ENCODE measurements at regions not wholly inside any gene's neighbourhood (a gene's known extent, or its start where the extent isn't known, plus 50 kb on each side); places are given as distances from the start of the nearest gene placed in this dataset.
"Not testable (repeated sequence)": the region's sequence is repeated elsewhere in the genome, so short reads cannot be mapped to it uniquely, and the experiment has no call there.

DNA sequence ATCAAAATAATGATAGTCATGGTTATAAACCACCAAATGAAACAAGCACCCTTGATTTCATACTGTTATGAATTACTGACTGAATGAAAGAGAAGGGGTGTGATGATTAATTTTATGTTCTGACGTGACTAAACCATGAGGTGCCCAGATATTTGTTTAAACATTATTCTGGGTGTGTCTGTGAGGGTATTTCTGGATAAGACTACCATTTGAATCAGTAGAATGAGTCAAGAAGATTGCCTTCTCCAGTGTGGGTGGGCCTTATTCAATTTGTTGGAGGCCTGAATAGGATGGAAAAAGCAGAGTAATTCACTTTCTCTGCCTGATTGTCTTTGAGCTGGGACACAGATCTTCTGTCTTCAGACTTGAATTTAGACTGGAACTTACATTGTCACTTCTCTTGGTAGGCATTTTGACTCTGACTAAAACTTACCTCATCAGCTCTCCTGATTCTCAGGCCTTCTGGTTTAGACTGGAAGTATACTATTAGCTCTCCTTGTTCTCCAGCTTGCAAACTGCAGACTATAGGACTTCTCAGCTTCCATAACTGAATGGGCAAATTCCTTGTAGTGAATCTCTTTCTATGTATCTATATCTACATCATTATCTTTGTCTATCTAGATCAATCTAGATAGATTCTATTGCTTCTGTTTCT lies 321.9 kb upstream of the TARS1 start:
- FAIRE-seq: no peak
- no peak for DNase-seq (ENCODE audit: insufficient read length)
- TF ChIP-seq TAF1 (IDR thresholded peaks at IDR 0.05; ENCODE audit: borderline replicate concordance, low read depth, low read length) (no peak), POLR2AphosphoS5 (IDR thresholded peaks at IDR 0.05; ENCODE audit: low read depth, low read length) (no peak)

DNA sequence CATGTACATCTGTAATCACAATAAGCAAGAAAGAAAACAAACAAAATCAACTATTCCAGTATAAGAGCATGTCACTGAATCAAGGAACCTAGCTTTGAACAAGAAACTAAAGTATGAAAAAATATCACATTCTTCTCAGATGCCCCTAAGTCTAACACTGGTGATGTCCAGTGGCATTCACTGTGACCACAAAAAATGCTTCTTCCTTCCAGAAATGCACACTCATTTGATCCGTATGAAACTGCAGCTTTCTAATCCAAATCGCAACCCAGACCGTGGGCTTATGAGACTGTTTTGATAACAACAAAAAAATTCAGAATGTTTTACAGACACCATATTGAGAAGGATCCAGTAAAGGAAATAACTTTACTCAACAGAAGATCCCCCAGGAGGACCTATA lies 320.1 kb upstream of the TARS1 start:
- no peak for TF ChIP-seq POLR2A (IDR thresholded peaks at IDR 0.05; ENCODE audit: low read depth, low read length)
- TF ChIP-seq POLR2AphosphoS5 (IDR thresholded peaks at IDR 0.05; ENCODE audit: low read depth, low read length): no peak
- TF ChIP-seq TAF1 (IDR thresholded peaks at IDR 0.05; ENCODE audit: borderline replicate concordance, low read depth, low read length): no peak
- DNase-seq (ENCODE audit: insufficient read length) (no peak), FAIRE-seq (no peak)

GRCh38 chr5:33129309-33129708 lies 311.5 kb upstream of the TARS1 start:
- TF ChIP-seq TAF1 (IDR thresholded peaks at IDR 0.05; ENCODE audit: borderline replicate concordance, low read depth, low read length) (no peak), POLR2A (IDR thresholded peaks at IDR 0.05; ENCODE audit: low read depth, low read length) (no peak), POLR2AphosphoS5 (IDR thresholded peaks at IDR 0.05; ENCODE audit: low read depth, low read length) (no peak)
- DNase-seq (ENCODE audit: insufficient read length) (no peak), FAIRE-seq (no peak)

DNA sequence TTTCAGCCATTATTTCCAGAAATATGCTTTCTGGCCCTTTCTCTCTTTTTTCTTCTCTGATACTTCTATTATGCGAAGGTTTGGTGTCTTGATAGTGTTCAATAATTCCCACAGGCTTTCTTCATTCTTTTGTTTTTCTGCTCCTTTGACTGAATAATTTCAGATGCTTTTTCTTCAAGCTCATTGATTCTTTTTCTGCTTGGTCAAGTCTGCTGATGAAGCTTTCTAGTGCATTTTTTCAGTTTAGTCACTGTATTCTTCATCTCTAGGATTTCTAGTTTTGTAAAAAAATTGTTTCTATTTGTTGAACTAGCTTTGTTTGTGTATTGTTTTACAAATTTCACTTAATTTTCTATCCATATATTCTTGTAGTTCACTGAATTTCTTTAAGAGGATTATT lies 304.0 kb upstream of the TARS1 start:
- no peak for TF ChIP-seq TAF1 (IDR thresholded peaks at IDR 0.05; ENCODE audit: borderline replicate concordance, low read depth, low read length)
- TF ChIP-seq POLR2AphosphoS5 (IDR thresholded peaks at IDR 0.05; ENCODE audit: low read depth, low read length): no peak
- no peak for TF ChIP-seq POLR2A (IDR thresholded peaks at IDR 0.05; ENCODE audit: low read depth, low read length)
- FAIRE-seq: no peak

GRCh38 chr5:33138145-33138544 lies 302.6 kb upstream of the TARS1 start:
- not testable (repeated sequence) for FAIRE-seq; DNase-seq (ENCODE audit: insufficient read length)

More for the DNA sequence above, 304.0 kb upstream of the TARS1 start:
- no peak for DNase-seq (ENCODE audit: insufficient read length)

DNA sequence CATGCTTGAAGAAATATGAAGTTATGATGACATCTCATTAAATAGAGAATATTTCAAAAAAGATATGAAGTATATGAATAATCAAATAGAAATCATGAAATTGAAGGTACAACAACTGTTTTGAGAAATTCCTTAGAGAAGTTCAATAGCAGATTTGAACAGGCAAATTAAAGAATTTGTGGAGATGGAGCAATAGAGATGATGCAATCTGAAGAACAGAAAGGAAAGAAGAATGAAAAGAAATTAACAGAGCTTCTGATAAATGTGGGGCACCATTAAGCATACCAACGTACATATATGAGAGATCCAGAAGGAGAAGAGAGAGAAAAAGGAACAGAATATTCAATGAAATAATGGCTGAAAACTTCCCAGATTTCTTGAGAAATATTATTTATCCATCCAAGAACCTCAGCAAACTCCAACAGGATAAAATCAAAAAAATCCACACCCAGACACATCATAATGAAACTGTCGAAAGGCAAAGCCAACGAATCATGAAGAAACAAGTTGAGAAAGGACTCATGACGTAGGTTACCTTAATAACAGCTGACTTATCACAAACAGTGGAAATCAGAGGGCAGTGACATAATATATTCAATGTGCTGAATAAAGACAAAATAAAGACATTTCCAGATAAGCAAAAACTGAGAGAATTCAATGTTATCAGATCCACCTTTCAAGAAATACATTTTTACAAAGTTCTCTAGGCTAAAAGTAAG lies 297.2 kb upstream of the TARS1 start:
- FAIRE-seq (no peak), DNase-seq (ENCODE audit: insufficient read length) (no peak)
- no peak for TF ChIP-seq TAF1 (IDR thresholded peaks at IDR 0.05; ENCODE audit: borderline replicate concordance, low read depth, low read length)
- TF ChIP-seq POLR2A (IDR thresholded peaks at IDR 0.05; ENCODE audit: low read depth, low read length): no peak
- TF ChIP-seq POLR2AphosphoS5 (IDR thresholded peaks at IDR 0.05; ENCODE audit: low read depth, low read length): no peak

- FAIRE-seq (no peak), DNase-seq (ENCODE audit: insufficient read length) (no peak)
- no peak for TF ChIP-seq POLR2A (IDR thresholded peaks at IDR 0.05; ENCODE audit: low read depth, low read length)
- TF ChIP-seq POLR2AphosphoS5 (IDR thresholded peaks at IDR 0.05; ENCODE audit: low read depth, low read length): no peak
- TF ChIP-seq TAF1 (IDR thresholded peaks at IDR 0.05; ENCODE audit: borderline replicate concordance, low read depth, low read length): no peak
These were observed 293.9 kb upstream of the TARS1 start for GRCh38 chr5:33146881-33147280.

DNA sequence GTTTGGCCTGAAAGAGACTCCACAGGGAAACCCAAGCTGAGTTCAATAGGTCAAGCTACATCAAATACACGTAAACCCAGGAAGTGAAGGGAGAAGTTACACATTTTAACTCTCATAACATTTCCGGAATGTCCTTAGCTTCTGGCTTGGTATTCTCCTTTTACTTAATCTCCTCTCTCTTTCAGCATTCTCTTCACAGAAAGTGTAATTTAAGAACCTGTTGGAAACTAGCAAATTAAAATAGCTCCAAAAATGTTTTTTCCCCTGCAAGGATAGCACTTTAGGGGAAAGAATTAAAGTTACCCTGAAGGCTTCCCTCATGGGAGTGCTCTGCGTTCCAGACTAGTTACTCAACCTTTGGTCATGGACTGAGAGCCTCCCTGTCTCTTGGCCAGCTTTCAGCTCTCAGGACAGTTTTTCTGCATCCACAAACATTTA lies 292.7 kb upstream of the TARS1 start:
- DNase-seq (ENCODE audit: insufficient read length) (no peak), FAIRE-seq (no peak)

GRCh38 chr5:33153372-33153771 lies 287.4 kb upstream of the TARS1 start:
- no peak for FAIRE-seq
- TF ChIP-seq POLR2AphosphoS5 (IDR thresholded peaks at IDR 0.05; ENCODE audit: low read depth, low read length) (no peak), TAF1 (IDR thresholded peaks at IDR 0.05; ENCODE audit: borderline replicate concordance, low read depth, low read length) (no peak), POLR2A (IDR thresholded peaks at IDR 0.05; ENCODE audit: low read depth, low read length) (no peak)
- DNase-seq (ENCODE audit: insufficient read length): no peak

More for the DNA sequence above, 292.7 kb upstream of the TARS1 start:
- no peak for TF ChIP-seq POLR2A (IDR thresholded peaks at IDR 0.05; ENCODE audit: low read depth, low read length)
- TF ChIP-seq POLR2AphosphoS5 (IDR thresholded peaks at IDR 0.05; ENCODE audit: low read depth, low read length): no peak
- no peak for TF ChIP-seq TAF1 (IDR thresholded peaks at IDR 0.05; ENCODE audit: borderline replicate concordance, low read depth, low read length)

GRCh38 chr5:33153831-33154230 lies 286.9 kb upstream of the TARS1 start:
- DNase-seq (ENCODE audit: insufficient read length): no peak
- TF ChIP-seq TAF1 (IDR thresholded peaks at IDR 0.05; ENCODE audit: borderline replicate concordance, low read depth, low read length) (no peak), POLR2A (IDR thresholded peaks at IDR 0.05; ENCODE audit: low read depth, low read length) (no peak), POLR2AphosphoS5 (IDR thresholded peaks at IDR 0.05; ENCODE audit: low read depth, low read length) (no peak)
- FAIRE-seq: no peak

- DNase-seq (ENCODE audit: insufficient read length): no peak
- TF ChIP-seq POLR2A (IDR thresholded peaks at IDR 0.05; ENCODE audit: low read depth, low read length) (no peak), POLR2AphosphoS5 (IDR thresholded peaks at IDR 0.05; ENCODE audit: low read depth, low read length) (no peak), TAF1 (IDR thresholded peaks at IDR 0.05; ENCODE audit: borderline replicate concordance, low read depth, low read length) (no peak)
- FAIRE-seq: no peak
These were observed 279.9 kb upstream of the TARS1 start for GRCh38 chr5:33160871-33161270.

- no peak for TF ChIP-seq POLR2A (IDR thresholded peaks at IDR 0.05; ENCODE audit: low read depth, low read length)
- TF ChIP-seq POLR2AphosphoS5 (IDR thresholded peaks at IDR 0.05; ENCODE audit: low read depth, low read length): no peak
- TF ChIP-seq TAF1 (IDR thresholded peaks at IDR 0.05; ENCODE audit: borderline replicate concordance, low read depth, low read length): no peak
- DNase-seq (ENCODE audit: insufficient read length) (no peak), FAIRE-seq (no peak)
These were observed 279.3 kb upstream of the TARS1 start for GRCh38 chr5:33161421-33161820.
